HCT116 (cell line): ENCODE measurements at regions not wholly inside any gene's neighbourhood (a gene's known extent, or its start where the extent isn't known, plus 50 kb on each side); places are given as distances from the start of the nearest gene placed in this dataset.

Experiments
- ATAC-seq: fragments of 200-7000 bp; cut with Tn5 transposase; 2 replicates; pipeline ENCODE4 v1.9.1; 2020; ENCODE audit warnings: mild to moderate bottlenecking, moderate library complexity
- BruUV-seq: library from RNA; stranded (reverse); fragments of 400-500 nt; replicated peaks from 2 replicates; lab custom pipeline; 2021; lab: Mats Ljungman, UMichigan
- CTCF ChIA-PET: fragments of 300-600 bp; sonication (Branson Sonifier 250); formaldehyde crosslinking; loops from one replicate; lab custom pipeline; 2021; ENCODE audit warnings: antibody characterized with exemption; lab: Charles Lee
- POLR2A ChIA-PET: fragments of 300-600, 350-600 bp; sonication (Branson Sonifier 250); formaldehyde crosslinking; loops from one replicate; lab custom pipeline; 2021; ENCODE audit warnings: antibody characterized with exemption; lab: Charles Lee
- RAD21 ChIA-PET, 2 experiments: fragments of 300-600 bp; sonication (Branson Sonifier 250); formaldehyde crosslinking; loops; one replicate each; lab custom pipeline; 2023; ENCODE audit warnings: low total read pairs in 2 of 2; ENCODE audit not compliant: uncharacterized antibody in 2 of 2, unreplicated experiment in 2 of 2, low non-redundant PET in 1 of 2; lab: Charles Lee
- DNase-seq: peaks from one replicate; pipeline ENCODE4 v3.0.0-alpha.2; 2010; ENCODE audit warnings: low read depth, low spot score
- H2AFZ ChIP-seq: fragments of 200-600 bp; shearing (Covaris generic), sonication (generic); 2 replicates; pipeline ENCODE4 v1.6.1; 2017; ENCODE audit warnings: low read depth, mixed run types, mixed read lengths, antibody characterized with exemption, low read length; ENCODE audit not compliant: poor library complexity, severe bottlenecking
- H3K27ac ChIP-seq: 2 replicates; pipeline ENCODE4 v1.5.1; 2012; ENCODE audit warnings: low read depth, low read length
- H3K27me3 ChIP-seq: fragments of 200-600 bp; sonication (generic); 2 replicates; pipeline ENCODE4 v1.6.1; 2016; ENCODE audit warnings: mixed run types, low read length, mixed read lengths; ENCODE audit not compliant: insufficient read depth
- H3K36me3 ChIP-seq, 2 experiments: fragments of 200-500 bp in 1 of 2; fragments of 200-600 bp in 1 of 2; sonication (Bioruptor generic) in 1 of 2; sonication (generic) in 1 of 2; 2 replicates each; pipeline versions ENCODE4 v1.5.1 to v1.6.1; 2014 to 2016; ENCODE audit warnings: low read length in 2 of 2, inconsistent platforms in 1 of 2, mixed read lengths in 1 of 2, mixed run types in 1 of 2; ENCODE audit not compliant: insufficient read depth in 2 of 2, control insufficient read depth in 1 of 2
- H3K4me1 ChIP-seq, 2 experiments: fragments of 200-600 bp in 1 of 2; sonication (generic) in 1 of 2; 2 replicates each; pipeline versions ENCODE4 v1.5.1 to v1.6.1; 2012 to 2017; ENCODE audit warnings: low read length in 2 of 2, inconsistent platforms in 1 of 2, mild to moderate bottlenecking in 1 of 2, mixed read lengths in 1 of 2, mixed run types in 1 of 2, moderate library complexity in 1 of 2; ENCODE audit not compliant: insufficient read depth in 2 of 2, control insufficient read depth in 1 of 2
- H3K4me2 ChIP-seq: fragments of 200-600 bp; sonication (generic); 2 replicates; pipeline ENCODE4 v1.6.1; 2017; ENCODE audit warnings: mixed run types, low read length, mixed read lengths
- H3K4me3 ChIP-seq, 2 experiments: fragments of 200-600 bp in 1 of 2; sonication (generic) in 1 of 2; replicated peaks in 1 of 2; 2 replicates each; pipeline ENCODE4 v1.5.1; 2011 to 2016; ENCODE audit warnings: low read length in 2 of 2, control low read depth in 1 of 2, low read depth in 1 of 2, mild to moderate bottlenecking in 1 of 2, mixed read lengths in 1 of 2, mixed run types in 1 of 2
- H3K79me2 ChIP-seq: fragments of 200-600 bp; sonication (generic); 2 replicates; pipeline ENCODE4 v1.6.1; 2017; ENCODE audit warnings: mild to moderate bottlenecking, mixed run types, low read length, moderate library complexity, mixed read lengths; ENCODE audit not compliant: insufficient read depth
- H3K9ac ChIP-seq: fragments of 200-600 bp; sonication (generic); 2 replicates; pipeline ENCODE4 v1.6.1; 2016; ENCODE audit warnings: low read length, mixed read lengths
- H3K9me2 ChIP-seq: fragments of 200-600 bp; sonication (generic), shearing (Covaris generic); 2 replicates; pipeline ENCODE4 v1.6.1; 2017; ENCODE audit warnings: mixed run types, mild to moderate bottlenecking, moderate library complexity; ENCODE audit not compliant: insufficient read depth
- H3K9me3 ChIP-seq, 2 experiments: fragments of 200-500 bp in 1 of 2; fragments of 200-600 bp in 1 of 2; sonication (Bioruptor generic) in 1 of 2; sonication (generic) in 1 of 2; 2 replicates each; pipeline ENCODE4 v1.6.1; 2014 to 2017; ENCODE audit warnings: low read length in 2 of 2, mixed read lengths in 2 of 2, inconsistent platforms in 1 of 2, low read depth in 1 of 2, mild to moderate bottlenecking in 1 of 2, mixed run types in 1 of 2, moderate library complexity in 1 of 2; ENCODE audit not compliant: control insufficient read depth in 1 of 2, insufficient read depth in 1 of 2
- H4K20me1 ChIP-seq: fragments of 200-600 bp; sonication (generic), shearing (Covaris generic); 2 replicates; pipeline ENCODE4 v1.6.1; 2017; ENCODE audit warnings: mixed run types, mild to moderate bottlenecking, moderate library complexity; ENCODE audit not compliant: insufficient read depth
- CEBPB ChIP-seq: IDR thresholded peaks from 2 replicates; pipeline ENCODE4 v1.6.1; 2012; ENCODE audit warnings: low read depth
- EGR1 ChIP-seq: IDR thresholded peaks from 2 replicates; pipeline ENCODE4 v1.6.1; 2012; ENCODE audit warnings: low read depth
- ELF1 ChIP-seq: IDR thresholded peaks from 2 replicates; pipeline ENCODE4 v1.6.1; 2012; ENCODE audit warnings: low read depth, borderline replicate concordance
- EZH2 ChIP-seq: fragments of 200-600 bp; sonication (generic); IDR thresholded peaks from 2 replicates; pipeline ENCODE4 v1.6.1; 2017; ENCODE audit warnings: antibody characterized with exemption, mixed run types
- JUND ChIP-seq: IDR thresholded peaks from 2 replicates; pipeline ENCODE4 v1.6.1; 2012
- MAX ChIP-seq: IDR thresholded peaks from 2 replicates; pipeline ENCODE4 v1.6.1; 2012
- REST ChIP-seq: IDR thresholded peaks from 2 replicates; pipeline ENCODE4 v1.6.1; 2012; ENCODE audit warnings: low read depth
- SP1 ChIP-seq: IDR thresholded peaks from 2 replicates; pipeline ENCODE4 v1.6.1; 2012; ENCODE audit warnings: low read depth
- TCF7L2 ChIP-seq: IDR thresholded peaks from 2 replicates; pipeline ENCODE4 v1.7.0; 2011; ENCODE audit warnings: borderline replicate concordance, inconsistent platforms; ENCODE audit not compliant: insufficient read depth, insufficient read length; ENCODE audit errors: extremely low read depth
- YY1 ChIP-seq: IDR thresholded peaks from 2 replicates; pipeline ENCODE4 v1.6.1; 2011; ENCODE audit warnings: low read length, low read depth, moderate library complexity, mild to moderate bottlenecking; ENCODE audit not compliant: insufficient replicate concordance; ENCODE audit errors: extremely low read depth
- ZBTB33 ChIP-seq: IDR thresholded peaks from 2 replicates; pipeline ENCODE4 v1.6.1; 2011; ENCODE audit warnings: mild to moderate bottlenecking, low read length, moderate library complexity; ENCODE audit not compliant: insufficient replicate concordance; ENCODE audit errors: extremely low read depth
- ZNF274 ChIP-seq: fragments of 200-500 bp; sonication (Bioruptor generic); IDR thresholded peaks from 2 replicates; pipeline ENCODE4 v1.6.1; 2014; ENCODE audit warnings: mild to moderate bottlenecking, low read depth, low read length, inconsistent platforms
- intact Hi-C: fragments of 100-400 bp; cut with micrococcal nuclease; formaldehyde crosslinking; loops from 2 replicates; pipeline ENCODE4 v1.10.0; 2022

- no peak overlapping the region for H2AFZ ChIP-seq
- DNase-seq, result no peak
- no peaks in the 10 kb centered on the region for H3K79me2 ChIP-seq
- H3K9ac ChIP-seq, result no peak overlapping the region
- H4K20me1 ChIP-seq, result no peaks in the 10 kb centered on the region
- intact Hi-C loops, result no loop called here
- H3K4me2 ChIP-seq, result no peak overlapping the region
- ChIA-PET POLR2A (no interaction called here), CTCF (no interaction called here), RAD21 (no interaction called here)
- ATAC-seq, result no peak
- no TSS peak for BruUV-seq
- H3K27ac ChIP-seq, result no peak overlapping the region
- H3K9me3 ChIP-seq, result no peaks in the 10 kb centered on the region
- H3K4me3 ChIP-seq, result no peak overlapping the region
- no peaks in the 10 kb centered on the region for H3K27me3 ChIP-seq
- H3K36me3 ChIP-seq, result no peaks in the 10 kb centered on the region
- no peaks in the 10 kb centered on the region for H3K4me1 ChIP-seq
- H3K9me2 ChIP-seq, result no peaks in the 10 kb centered on the region
- no peak for TF ChIP-seq ELF1
- no peak for TF ChIP-seq EGR1
- TF ChIP-seq ZNF274, result no peak
- no peak for TF ChIP-seq EZH2
- no peak for TF ChIP-seq TCF7L2
- no peak for TF ChIP-seq SP1
- TF ChIP-seq MAX, result no peak
- TF ChIP-seq YY1, result no peak
- no peak for TF ChIP-seq CEBPB
- TF ChIP-seq JUND, result no peak
- no peak for TF ChIP-seq ZBTB33
- TF ChIP-seq REST, result no peak
Observed at GRCh38 chr3:178002113-178002512, 534.1 kb upstream of the KCNMB2 start.
